NCI-H748 (cell line): ENCODE measurements at regions not wholly inside any gene's neighbourhood (a gene's known extent, or its start where the extent isn't known, plus 50 kb on each side); places are given as distances from the start of the nearest gene placed in this dataset.

ENCODE experiments used
- DNase-seq: peaks from one replicate; lab custom pipeline; 2025; ENCODE audit not compliant: unreplicated experiment; lab: John Stamatoyannopoulos, UW

DNA sequence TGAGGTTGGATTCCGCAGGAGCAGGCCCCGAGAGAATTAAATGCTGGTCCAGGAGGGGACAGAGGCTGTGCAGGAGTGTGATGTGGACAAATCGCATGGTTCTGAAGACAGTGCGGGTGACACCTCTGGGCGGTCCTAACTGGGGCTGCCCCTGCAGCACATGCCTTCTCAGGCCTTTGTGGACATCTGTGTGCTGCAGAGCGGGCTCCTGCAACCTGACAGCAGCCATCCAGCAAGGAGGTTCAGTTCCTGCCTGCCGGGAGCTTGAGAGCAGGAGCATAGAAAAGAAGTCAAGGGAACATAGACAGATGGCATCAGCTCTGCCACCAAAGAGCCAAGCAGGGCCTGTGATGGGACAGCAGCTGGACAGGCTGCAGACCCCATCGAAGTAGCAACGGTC is 135.9 kb upstream of the PPP2R2D start:
- DNase-seq, result no peak

DNA sequence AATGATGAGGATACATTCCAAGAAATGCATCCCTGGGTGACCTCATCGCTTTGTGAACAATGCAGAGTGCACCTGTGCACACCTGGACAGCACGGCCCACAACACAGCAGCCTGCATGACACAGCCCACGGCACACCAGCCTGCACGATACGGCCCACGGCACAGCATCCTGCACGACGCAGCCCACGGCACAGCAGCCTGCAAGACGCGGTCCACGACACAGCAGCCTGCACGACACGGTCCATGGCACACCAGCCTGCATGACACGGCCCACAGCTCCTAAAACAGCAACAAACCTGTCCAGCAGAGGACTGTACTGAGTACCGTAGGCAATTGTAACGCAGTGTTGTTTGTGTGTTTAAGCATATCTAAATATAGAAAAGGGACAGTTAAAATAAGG is 134.7 kb upstream of the PPP2R2D start:
- no peak for DNase-seq

DNA sequence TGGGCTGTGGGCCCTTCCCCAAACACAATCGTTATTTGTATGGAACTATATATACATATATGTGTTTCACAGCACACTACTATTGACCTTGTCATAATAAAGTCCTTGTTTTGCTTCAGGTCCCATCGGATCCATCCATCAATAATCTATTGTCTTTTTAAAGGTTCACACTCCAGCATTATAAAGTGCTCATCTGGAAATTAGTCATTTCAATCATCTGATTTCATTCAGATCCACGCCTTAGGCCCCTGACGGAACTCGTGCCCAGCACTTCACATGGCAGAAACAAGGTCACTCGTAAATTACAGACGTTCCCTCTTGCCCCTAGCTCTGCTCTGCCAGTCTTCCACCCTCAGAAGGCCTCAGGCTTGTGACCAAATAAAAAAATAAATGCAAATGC is 133.1 kb upstream of the PPP2R2D start:
- DNase-seq, result no peak

DNA sequence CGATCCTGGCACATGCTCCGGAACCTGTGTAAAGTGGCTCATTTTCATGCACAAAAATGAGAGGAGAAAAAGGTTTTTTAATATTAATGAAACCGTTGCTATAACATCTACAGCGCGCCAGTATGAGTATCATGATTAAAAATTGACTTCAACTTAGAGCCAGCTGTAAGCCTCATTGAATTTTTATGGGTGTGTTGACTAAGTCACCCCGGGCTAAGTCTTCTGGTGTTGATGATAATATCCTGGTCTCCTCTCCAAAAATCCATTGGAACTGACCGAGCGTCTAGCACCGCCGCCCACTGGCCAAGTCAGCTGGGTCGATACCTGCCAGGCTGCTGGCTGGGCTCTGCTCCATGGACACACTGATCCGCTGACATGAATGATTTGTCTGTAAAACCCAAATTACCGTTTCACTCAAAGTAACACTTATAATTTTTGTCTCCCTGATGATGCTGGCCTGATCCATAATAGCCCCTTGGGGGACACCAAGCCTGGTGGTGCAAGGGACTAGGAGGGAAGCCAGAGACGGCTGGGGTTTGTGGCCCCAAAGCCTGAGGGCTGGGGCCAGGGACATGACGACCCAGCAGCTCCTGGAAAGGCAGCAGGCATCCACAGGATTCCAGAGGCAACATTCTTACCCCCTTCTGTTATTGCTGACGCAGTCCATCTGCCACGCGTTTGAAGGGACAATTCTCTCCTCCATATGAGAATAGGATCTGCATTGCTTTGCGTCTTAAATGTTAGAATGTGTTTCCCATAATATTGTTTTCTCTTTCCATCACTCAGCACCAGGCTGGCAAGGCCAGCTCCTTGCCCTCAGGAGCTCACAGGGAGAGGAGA is 131.0 kb upstream of the PPP2R2D start:
- no peak for DNase-seq

DNA sequence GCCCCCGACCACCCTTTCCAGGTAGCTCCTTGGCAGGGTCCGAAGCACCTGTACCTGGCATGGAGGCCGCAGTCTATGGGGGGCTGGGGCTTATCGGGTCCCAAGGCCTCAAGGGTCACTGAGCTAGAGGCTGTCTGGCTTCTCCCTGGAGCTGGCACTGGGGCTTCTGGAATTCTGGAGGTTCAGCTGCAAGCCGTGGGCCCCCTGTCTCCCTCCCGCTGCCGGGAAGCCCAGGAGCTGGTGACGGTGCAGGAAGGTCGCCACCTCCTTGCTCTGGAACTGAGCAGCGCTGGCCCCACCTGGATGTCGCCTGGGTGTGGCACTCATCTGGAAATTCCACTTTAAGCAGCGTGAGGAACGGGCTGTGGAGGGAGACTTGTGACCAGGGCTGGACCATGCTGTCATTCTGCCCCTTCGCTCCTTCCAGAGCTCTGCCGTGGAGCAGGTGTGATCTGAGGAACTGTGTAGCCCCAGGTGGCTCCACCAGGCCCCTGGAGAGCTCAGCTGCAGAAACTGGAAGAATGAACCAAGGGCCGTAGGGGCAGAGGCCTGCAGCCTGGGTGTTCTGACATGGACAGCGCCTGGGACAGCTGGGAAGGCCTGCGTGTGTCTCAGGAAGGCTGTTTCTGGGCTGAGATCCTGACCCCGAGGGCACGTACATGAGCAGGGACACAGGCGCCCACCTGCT is 129.7 kb upstream of the PPP2R2D start:
- peak; percentile 5 for DNase-seq

DNA sequence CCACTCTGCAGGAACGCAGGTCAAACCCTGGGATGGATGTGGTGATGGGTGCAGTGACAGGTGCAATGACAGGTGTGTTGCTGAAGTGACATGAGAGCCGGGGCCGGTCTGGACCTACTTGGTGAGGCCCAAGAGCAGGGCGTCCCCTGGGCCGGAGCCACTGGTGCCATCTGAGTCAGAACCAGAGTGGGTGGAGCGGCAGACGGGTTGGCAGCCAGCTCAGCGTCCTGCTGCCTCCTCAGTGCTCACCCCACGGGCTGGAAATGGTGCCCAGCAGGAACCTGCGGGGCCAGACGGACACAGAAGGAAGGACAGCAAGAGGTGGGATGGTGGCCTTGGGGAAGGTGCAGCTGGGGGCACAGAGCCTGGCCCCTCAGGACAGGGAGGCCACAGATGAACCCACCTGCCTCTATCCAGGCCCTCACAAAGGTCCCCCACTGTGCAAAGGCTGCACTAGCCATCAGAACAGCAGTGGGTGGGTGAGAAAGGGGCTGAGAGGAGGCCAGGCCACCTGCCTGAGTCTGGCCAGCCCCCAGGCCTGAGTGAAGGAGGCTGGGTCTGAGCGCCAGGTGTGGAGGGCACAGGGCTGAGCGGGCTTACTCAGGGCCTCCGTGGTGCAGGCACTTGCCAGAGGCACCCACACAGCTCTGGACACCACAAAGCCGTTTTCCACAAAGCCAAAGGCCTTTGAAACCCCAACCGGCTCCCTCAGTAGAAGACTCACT is 129.0 kb upstream of the PPP2R2D start:
- no peak for DNase-seq

DNA sequence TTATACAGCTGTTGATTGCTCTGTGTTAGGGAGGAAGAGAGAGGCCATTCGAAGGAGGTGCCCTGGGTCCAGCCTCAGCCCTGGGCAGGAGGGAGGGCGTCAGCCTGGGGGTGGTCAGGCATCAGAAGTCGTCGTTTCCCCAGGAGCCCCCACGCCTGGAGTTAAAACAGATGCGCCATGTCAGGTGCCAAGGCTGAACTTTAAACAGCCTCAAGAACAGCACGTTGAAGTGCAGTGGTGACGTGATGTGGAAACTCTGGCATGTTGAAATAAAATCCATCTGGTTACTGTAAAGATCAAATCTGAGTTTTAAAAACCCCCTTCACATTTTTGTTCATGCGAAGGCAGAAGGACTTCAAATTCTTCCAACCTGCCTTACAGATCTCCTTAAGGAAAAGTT is 128.4 kb upstream of the PPP2R2D start:
- no peak for DNase-seq

DNA sequence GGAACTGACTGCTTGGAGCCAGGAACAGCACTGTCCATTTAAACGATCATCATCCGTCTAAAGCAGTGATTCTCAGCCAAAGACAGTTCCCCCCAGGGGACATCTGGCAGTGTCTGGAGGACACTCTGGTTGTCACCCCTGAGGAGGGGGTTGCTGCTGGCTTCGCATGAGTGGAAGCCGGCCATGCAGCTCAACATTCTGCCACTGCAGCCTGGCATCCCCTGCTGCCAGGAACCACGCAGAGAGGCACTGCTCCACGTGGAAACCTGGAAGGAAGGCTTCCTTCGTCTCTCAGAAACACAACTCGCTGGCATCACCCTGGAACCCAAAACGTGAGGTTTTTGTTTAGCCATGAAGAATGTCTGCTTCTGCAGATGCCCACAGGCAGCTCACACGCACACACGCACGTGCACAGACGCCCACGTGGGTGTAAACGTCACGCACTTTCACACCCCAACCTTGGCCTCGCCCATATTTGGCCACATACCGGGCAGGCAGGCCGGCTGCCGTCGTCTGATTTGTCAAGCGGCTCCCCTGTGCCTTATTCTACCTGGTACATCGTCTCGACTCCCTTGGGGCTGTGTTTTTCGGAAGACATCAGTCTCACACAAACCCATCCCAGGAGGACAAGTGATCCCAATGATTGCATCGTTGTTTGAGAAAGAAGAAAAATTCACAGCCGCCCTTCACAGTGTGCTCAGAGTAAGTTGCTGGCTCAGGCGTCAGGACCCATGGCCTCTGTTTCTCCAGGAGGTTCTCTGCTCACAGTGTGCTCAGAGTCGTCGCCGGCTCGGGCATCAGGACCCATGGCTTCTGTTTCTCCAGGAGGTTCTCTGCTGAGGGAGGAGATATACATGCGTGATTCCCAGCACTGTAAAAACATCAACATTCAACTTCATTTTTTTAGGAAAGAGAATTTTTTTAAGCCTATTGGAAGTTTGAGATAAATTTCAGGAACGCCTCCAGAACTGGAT is 127.2 kb upstream of the PPP2R2D start:
- no peak for DNase-seq

DNA sequence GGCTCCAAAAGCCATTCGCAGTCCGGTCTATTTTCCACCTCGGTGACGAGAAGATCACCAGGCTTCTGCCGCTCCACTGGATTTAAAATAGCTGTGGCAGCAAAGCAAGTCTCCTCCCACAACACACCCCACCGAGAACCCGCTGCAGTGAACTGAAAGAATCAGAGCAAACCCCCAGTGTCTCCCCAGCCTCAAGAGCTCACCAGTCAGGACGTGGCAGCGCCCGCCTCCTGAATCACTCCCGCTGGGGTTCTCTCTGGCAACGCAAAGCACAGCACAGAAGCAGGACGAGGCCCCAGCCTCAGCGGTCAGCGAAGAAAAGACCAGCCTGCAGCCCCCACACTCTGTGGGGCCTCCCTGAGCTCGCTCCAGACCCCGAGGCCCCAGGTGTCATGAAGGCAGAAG is 126.1 kb upstream of the PPP2R2D start:
- no peak for DNase-seq

DNA sequence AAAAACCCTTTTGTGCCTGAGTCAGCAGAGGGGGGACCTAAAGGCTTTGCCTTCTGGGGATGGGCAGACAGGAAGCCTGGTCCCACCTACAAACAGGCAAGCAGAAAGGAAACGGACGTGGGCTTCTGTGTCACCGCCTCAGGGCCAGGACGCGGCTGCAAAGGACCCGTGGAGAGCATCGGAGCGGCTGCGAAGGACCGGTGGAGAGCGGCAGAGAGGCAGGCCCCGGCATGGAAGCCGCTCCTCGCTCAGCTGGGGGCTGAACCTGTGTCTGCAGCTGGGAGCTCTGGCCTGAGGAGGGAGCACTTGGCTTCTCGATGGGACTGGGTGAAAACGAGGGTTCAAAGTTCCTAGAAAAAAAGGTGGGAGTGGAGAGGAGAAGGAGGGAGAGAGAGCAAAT is 125.4 kb upstream of the PPP2R2D start:
- DNase-seq, result no peak

DNA sequence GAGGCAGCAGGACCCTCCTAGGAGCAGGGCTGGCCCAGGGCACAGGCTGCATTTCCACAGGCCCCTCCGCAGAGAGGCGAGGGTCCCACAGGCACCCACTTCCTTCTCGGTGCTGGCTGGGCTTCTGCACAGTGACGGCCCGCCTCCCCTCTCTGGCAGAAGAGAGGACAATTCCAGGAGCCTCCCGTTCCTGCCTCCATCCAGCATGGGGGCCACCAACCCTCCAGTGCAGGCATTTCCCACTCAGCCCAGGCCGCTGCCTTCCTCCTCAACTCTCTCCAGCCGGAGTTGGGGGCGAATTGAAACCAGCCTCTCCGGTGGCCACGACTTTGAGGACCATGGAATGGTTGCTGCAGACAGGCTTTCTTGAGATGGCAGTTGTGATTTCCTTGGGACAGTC is 125.0 kb upstream of the PPP2R2D start:
- no peak for DNase-seq

DNA sequence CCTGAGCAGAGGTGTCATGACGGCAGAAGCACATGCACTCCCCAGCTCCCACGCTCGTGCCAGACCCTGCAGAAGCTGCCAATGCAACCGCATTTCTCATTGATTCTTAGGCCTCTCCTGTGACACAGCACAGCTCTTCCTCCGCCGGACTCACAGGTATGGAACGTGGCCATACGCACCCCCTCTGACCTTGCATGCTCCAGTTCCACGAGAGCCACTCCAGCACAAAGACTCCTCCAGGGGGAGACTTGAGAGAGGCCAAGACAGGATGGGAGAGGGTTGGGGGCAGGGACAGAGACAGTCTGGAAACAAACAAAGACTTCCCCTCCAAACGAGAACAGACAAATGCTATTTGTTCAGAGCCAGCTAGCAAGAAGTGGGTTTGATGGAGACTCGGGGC is 124.3 kb upstream of the PPP2R2D start:
- DNase-seq, result no peak

DNA sequence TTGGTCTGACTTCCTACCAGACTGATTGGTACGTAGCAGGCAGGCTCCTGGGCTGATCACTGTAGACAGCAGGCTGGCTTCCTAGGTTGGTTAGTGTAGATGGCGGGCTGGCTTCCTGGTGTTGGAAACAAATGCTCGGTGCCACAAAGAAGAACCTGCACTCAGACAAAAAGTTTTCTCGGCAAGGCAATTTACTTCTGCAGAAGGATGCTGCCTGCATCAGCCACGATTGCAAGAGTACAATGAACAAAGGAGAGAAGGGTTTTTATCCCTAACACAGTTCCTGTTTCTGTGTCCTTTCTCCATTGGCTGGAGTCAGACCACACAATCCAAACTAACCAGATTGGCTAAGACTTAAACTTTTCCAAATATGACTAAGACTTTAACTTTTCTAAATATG is 123.6 kb upstream of the PPP2R2D start:
- DNase-seq, result peak; percentile 3

DNA sequence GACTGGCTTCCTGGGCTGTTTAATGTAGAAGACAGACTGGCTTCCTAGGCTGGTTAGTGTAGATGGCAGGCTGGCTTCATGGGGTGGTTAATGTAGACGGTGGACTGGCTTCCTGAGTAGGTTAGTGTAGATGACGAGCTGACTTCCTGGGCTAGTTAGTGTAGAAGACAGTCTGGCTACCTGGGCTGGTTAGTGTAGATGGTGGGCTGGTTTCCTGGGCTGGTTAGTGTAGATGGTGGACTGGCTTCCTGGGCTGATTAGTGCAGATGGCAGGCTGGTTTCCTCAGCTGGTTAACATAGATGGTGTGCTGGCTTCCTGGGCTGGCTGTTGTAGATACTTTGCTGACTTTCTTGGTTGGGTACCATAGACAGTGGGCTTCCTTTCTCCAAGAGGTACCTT is 122.9 kb upstream of the PPP2R2D start:
- no peak for DNase-seq

DNA sequence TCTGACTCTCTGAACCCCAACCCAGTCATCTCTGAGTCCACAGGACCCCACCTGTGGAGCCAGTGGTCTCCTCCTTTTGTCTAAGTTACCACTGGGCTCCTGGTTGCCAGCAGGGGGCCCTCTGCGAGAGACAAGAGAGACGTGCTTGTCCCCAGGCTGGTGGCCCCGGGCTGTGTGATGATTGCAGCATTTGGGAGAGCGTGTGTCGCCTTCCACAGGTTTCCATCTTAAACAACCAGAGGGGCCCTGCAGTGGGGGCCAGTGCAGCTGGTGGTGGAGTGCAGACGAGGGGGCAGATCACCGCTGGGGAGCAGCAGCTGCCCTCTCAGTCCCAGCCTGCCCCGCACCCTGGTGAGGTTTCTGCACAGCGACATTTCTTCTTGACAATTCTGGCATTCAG is 122.4 kb upstream of the PPP2R2D start:
- no peak for DNase-seq

DNA sequence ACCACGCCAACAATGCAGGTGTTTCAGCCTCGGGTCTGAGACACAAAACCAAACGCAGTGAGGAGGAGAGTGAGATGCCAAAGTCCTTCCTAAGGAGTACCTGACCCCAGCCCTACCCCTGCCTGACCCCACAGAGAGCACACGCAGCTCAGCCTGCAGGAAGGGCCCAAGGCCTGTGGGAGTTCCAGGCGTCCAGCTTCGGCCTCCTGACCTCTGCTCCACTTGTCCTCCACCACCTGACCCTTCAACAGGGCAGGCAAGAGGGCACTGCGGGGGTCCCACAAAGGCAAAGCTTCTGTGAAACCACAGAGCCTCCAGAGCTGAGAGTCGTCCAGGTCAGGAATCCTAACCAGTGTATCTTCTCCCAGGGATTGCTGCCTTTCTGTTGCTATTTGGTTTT is 122.0 kb upstream of the PPP2R2D start:
- no peak for DNase-seq

DNA sequence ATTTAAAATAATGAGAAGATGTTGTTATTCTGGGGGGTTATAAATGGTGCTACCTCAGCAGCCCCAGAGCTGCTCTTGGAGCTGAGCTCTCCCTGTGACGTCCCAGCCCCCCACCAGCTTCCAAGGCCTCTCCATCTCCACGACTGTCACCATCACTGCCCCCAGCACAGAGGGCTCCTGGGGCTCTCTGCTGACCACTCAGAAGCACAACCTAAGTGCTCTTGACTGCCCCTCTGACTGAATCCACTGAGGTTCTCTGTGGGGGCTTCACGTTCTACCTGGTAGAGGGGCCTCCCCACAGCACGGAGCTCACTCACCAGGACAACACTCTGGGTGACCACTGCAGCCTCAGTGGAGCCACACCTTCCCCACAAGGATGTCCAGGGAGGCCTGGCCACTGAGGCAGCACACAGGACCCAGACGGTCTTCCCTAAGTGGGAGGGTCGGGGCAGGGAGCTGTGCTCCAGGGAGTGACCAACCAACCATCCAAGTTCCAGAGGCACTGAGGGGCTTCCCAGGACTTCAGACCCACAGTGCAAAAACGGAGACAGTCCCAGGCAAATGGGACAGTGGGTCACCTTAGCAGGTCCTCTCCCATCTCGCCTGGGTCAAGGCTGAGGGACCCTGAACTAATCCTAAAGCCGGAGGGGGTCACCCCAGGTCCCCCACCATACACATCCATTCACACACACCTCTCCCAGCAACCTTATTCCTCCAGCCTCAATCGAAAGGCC is 121.0 kb upstream of the PPP2R2D start:
- DNase-seq, result no peak

DNA sequence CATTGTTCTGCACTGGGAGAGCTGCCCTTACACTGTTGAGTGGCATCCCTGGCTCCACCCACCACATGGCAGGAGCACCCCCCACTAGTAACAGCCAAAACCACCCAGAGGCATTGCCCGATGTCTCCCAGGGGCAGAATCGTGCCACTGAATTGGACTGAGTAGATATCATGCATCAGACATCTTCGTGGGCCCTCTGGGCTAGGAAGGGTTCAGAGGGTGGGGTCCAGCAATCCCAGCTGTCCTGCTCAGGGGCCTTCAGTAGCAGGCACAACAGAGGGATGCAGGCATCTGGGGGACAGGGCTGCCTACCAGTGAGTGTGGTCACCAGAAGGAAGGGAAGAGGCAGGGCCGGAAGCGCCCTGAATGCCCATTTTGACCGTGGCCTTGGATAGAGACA is 119.7 kb upstream of the PPP2R2D start:
- no peak for DNase-seq

DNA sequence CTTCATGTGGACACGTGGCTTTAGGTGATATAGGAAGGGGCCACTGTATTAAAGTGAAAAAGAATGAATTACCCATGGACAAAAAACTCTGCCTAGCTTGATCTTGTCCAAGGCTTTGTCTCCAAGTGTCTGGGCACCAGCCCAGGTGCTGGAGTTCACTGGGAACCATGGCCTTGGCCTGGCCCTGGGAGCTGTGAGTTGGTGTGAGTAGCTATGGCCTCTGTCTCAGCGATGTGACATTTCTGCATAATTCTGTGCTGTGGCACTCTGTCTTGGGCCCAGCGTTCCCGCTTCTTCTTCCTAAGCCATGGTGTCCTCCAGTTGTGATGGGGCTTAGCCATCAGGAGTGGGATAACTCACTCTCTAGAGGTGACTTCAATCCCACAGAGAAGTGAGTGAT is 119.0 kb upstream of the PPP2R2D start:
- no peak for DNase-seq
